GM12875 (cell line): ENCODE measurements at regions not wholly inside any gene's neighbourhood (a gene's known extent, or its start where the extent isn't known, plus 50 kb on each side); places are given as distances from the start of the nearest gene placed in this dataset.

ENCODE experiments used
- H3K4me3 ChIP-seq: one replicate; pipeline ENCODE4 v1.5.1; 2011; ENCODE audit warnings: low read depth, low read length, control low read depth
- TF ChIP-seq, protein P1 (sequence below): IDR thresholded peaks from 2 replicates; pipeline ENCODE4 v1.5.1; 2011; ENCODE audit warnings: low read depth, mild to moderate bottlenecking, control low read depth, inconsistent platforms, low read length, moderate library complexity, borderline replicate concordance; ENCODE audit not compliant: insufficient read depth

DNA sequence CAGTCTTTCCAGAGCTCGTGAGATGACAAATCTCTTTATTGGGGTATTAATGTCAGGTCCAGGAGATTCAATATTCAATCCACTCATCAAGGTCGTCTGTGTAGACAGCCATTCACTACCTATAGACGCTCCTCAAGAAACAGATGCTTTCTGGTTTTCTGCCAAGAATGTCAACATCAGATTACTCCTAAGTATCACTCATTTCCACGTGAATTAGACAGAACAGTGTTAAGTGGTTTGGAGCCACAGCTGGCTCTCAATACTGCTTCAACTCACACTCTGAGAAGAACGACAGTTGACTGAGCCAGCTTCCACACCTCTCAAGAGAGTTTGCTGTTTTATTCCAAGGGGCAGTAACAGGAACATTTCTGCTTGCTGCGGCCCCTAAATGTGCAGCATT lies 113.5 kb upstream of the NEDD4L start:
- H3K4me3 ChIP-seq = no peak overlapping the region
- TF ChIP-seq, protein P1, sequence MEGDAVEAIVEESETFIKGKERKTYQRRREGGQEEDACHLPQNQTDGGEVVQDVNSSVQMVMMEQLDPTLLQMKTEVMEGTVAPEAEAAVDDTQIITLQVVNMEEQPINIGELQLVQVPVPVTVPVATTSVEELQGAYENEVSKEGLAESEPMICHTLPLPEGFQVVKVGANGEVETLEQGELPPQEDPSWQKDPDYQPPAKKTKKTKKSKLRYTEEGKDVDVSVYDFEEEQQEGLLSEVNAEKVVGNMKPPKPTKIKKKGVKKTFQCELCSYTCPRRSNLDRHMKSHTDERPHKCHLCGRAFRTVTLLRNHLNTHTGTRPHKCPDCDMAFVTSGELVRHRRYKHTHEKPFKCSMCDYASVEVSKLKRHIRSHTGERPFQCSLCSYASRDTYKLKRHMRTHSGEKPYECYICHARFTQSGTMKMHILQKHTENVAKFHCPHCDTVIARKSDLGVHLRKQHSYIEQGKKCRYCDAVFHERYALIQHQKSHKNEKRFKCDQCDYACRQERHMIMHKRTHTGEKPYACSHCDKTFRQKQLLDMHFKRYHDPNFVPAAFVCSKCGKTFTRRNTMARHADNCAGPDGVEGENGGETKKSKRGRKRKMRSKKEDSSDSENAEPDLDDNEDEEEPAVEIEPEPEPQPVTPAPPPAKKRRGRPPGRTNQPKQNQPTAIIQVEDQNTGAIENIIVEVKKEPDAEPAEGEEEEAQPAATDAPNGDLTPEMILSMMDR = no peak

DNA sequence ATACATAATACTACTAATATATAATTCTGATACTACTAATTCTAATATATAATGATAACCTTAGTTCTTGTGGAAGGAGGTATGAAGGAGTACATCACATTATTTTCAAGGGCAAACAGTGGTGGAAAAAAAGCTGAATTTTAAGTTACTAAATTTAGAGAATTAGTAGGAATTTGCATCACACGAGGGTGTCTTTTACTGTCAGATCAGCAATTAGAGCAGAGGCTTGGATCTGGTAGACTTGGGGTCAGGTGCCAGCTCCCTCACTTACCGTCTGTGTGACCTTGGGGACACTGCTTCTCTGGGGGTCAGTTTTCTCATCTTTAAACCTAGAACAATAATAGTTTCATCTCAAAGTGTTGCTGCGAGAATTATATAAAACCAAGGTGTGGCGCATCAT lies 114.1 kb upstream of the NEDD4L start:
- TF ChIP-seq, protein P1 = no peak

DNA sequence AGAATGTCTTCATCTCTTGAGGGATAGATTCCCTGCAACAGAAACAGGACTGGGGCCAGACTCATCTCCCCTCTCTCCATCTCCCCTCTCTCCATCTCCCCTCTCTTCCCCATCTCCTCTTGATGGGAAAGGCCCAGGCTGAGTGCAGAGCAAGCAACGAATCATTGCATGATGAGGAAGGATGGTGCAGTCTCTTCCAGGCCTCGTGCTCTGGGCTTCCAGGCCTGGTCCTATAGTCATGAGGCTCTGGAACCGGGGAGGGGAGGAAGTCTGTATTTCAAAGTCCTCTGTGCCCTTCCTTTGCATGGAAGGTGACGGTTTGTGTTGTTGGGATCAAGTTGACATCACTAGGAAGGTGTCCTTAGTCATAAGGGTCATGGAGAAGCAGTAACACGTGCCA lies 115.6 kb upstream of the NEDD4L start:
- TF ChIP-seq, protein P1 = no peak
- no peak overlapping the region for H3K4me3 ChIP-seq

More for the DNA sequence above, 114.1 kb upstream of the NEDD4L start:
- H3K4me3 ChIP-seq = no peak overlapping the region

DNA sequence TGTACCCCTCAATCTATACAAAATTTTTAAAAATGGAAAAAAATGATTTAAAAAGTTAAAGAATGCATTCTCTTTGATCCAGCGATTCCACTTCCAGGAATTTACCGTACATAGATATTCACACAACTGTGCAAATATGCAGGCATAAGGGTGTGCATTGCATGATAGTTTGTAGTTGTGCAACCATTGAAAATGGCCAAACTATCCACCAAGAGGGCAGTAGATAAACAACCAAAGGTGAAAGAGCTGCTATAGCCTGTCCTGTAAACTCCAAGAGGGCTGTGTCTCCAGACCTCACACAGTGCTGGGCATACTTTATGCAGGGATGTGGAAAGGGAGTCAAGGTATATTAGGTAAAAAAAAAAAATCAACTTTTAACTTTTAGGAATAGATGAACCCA lies 116.5 kb upstream of the NEDD4L start:
- TF ChIP-seq, protein P1 = no peak
- no peak overlapping the region for H3K4me3 ChIP-seq

DNA sequence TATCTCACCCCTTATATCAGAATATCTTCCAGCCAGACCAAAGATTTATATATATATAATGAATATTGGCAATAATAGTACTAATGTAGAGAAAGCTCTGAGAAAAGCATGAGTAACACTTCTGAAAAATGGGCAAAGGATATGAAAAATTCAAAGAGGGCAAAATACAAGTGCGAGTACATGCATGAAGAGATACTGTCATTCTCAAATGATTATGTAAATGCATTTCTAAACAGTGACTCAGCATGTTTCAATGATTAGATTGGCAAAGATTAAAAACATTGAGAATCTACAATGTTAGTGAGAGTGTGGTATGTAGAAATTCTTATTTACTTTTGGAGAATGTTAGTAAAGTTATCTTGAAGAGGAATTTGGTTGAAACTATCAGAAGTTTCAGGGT lies 118.3 kb upstream of the NEDD4L start:
- no peak overlapping the region for H3K4me3 ChIP-seq
- TF ChIP-seq, protein P1 = no peak

DNA sequence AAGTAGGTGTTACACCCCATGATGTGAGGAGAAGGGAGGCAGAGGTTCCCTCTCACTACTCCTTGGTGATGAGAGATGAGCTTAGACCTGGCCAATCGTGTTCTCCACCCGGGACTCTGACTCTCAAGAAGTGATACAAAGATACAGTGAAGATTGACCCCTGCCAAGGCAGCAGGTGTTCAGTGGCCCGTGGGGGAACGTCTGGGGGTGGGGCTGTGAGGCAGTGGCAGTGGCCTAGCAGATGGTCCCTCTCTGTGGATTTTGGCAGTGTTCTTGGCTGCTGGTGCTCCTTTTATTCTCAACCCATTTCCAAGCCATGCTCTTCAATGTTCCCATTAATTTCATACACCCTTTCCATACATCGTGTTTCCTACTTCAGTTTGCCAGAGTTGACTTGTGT lies 120.4 kb upstream of the NEDD4L start:
- H3K4me3 ChIP-seq = no peak overlapping the region
- TF ChIP-seq, protein P1 = no peak

DNA sequence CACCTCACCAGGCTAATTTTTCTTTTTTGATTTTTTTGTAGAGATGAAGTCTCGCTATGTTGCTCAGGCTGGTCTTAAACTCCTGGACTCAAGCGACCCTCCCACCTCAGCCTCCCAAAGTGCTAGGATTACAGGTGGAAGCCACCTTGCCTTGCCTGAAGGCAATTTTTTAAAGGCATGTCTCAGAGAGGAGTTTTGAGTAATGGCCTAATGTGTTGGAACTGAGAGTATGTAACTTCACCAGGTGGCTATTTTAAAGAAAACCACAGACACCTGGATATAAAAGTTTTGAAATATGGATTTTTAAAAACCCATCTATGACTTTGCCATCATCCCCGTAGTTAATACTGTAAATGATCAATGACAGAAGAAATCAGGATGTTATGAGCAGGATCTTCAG lies 119.8 kb upstream of the ATP8B1 start:
- TF ChIP-seq, protein P1 = no peak
- no peak overlapping the region for H3K4me3 ChIP-seq
